Sigmoid colon (tissue), 3 donors: ENCODE measurements at regions not wholly inside any gene's neighbourhood (a gene's known extent, or its start where the extent isn't known, plus 50 kb on each side); places are given as distances from the start of the nearest gene placed in this dataset.
"Not testable (repeated sequence)": the region's sequence is repeated elsewhere in the genome, so short reads cannot be mapped to it uniquely, and the experiment has no call there.

Experiments used
- POLR2A ChIP-seq, 2 donors: fragments of 450-650 bp; IDR thresholded peaks; one replicate each; pipeline ENCODE4 v1.6.1; 2016; ENCODE audit warnings: antibody characterized with exemption in 2 of 2, mild to moderate bottlenecking in 2 of 2, moderate library complexity in 2 of 2
- TF ChIP-seq, protein P1 (sequence below), 4 experiments: fragments of 450-650 bp in 3 of 4; fragments of 200-600 bp in 1 of 4; IDR thresholded peaks; one replicate each; pipeline ENCODE4 v1.5.1; 2016 to 2019; ENCODE audit warnings: antibody characterized with exemption in 4 of 4, mild to moderate bottlenecking in 3 of 4, moderate library complexity in 2 of 4

DNA sequence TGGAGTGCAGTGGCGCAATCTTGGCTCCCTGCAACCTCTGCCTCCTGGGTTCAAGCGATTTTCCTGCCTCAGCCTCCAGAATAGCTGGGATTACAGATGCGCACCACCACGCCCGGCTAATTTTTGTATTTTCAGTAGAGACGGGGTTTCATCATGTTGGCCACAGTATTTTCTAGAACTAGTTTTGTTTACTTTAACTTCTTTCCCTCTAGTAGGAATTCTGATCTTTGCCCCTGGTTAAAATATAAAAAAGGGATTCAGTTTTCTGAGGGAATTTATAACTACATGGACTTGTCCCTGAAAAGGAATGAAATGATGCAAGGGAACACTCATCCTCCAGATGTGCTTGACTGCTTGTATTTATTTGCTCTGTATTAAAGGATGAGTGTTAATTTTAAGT is 628.9 kb downstream of the ETNK1 start:
- not testable (repeated sequence) for TF ChIP-seq POLR2A (IDR thresholded peaks at IDR 0.05)
- TF ChIP-seq, protein P1, sequence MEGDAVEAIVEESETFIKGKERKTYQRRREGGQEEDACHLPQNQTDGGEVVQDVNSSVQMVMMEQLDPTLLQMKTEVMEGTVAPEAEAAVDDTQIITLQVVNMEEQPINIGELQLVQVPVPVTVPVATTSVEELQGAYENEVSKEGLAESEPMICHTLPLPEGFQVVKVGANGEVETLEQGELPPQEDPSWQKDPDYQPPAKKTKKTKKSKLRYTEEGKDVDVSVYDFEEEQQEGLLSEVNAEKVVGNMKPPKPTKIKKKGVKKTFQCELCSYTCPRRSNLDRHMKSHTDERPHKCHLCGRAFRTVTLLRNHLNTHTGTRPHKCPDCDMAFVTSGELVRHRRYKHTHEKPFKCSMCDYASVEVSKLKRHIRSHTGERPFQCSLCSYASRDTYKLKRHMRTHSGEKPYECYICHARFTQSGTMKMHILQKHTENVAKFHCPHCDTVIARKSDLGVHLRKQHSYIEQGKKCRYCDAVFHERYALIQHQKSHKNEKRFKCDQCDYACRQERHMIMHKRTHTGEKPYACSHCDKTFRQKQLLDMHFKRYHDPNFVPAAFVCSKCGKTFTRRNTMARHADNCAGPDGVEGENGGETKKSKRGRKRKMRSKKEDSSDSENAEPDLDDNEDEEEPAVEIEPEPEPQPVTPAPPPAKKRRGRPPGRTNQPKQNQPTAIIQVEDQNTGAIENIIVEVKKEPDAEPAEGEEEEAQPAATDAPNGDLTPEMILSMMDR (IDR thresholded peaks at IDR 0.05): not testable (repeated sequence)
